HPDE6-E6E7 (cell line): ENCODE measurements at regions not wholly inside any gene's neighbourhood (a gene's known extent, or its start where the extent isn't known, plus 50 kb on each side); places are given as distances from the start of the nearest gene placed in this dataset.

Experiments
- DNase-seq: peaks from one replicate; pipeline ENCODE4 v3.0.0; 2011; ENCODE audit warnings: missing footprints; ENCODE audit errors: extremely low spot score

GRCh38 chr16:82241469-82242052, 71.5 kb upstream of the MPHOSPH6 start:
- DNase-seq: no peak

DNA sequence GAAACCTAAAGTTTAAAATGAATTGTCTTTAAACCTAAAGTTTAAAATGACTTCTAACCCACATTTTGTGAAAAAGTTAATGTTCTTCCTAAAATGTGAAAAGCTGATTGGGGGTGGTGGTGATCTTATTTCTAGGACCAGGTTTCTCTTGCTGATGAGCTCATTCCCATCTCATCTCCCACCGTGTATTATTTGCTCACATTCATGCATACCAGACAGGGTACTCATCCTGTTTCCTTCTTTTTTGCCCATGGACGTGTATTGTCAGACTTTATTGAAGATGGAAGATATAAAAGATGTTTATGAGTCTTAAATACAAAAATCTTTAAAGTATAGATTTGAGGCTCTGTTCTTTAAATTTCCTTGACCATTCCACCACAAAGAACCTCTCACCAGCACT, 70.1 kb upstream of the MPHOSPH6 start:
- no peak for DNase-seq

DNA sequence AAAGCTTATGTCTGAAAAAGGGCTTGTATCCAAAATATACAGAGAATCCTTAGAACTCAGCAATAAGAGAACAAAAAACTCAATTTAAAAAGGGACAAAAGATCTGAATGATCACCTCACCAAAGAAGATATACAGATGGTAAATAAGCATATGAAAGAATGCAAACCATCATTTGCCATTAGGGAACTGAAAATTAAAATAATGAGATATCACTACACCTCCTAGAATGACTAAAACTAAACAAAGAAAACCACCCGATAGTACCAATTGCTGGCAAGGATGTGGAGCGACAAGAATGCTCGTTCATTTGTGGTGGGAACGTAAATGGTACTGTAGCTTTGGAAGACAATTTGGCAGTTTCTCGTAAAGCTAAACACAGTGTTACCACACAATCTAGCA, 66.9 kb upstream of the MPHOSPH6 start:
- no peak for DNase-seq

GRCh38 chr16:82236415-82236814, 66.4 kb upstream of the MPHOSPH6 start:
- DNase-seq: no peak

DNA sequence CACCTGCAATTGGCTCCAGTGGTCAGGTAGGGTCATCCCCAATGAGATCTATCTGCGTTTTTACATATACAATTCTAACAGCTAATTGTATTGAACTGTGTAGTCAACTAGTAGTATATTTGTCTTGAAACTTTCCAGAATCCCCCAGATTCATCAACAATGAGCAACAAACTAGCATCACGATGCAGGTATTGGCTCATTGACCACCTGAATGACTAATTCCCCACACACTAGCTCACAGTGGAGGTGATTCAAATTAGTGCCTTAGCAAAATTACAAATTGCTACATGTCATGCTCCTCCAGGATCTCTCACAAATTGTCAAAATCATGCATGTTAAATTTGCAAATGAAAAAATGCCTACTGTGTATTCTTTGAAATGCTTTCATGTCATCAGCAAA, 62.8 kb upstream of the MPHOSPH6 start:
- no peak for DNase-seq

DNA sequence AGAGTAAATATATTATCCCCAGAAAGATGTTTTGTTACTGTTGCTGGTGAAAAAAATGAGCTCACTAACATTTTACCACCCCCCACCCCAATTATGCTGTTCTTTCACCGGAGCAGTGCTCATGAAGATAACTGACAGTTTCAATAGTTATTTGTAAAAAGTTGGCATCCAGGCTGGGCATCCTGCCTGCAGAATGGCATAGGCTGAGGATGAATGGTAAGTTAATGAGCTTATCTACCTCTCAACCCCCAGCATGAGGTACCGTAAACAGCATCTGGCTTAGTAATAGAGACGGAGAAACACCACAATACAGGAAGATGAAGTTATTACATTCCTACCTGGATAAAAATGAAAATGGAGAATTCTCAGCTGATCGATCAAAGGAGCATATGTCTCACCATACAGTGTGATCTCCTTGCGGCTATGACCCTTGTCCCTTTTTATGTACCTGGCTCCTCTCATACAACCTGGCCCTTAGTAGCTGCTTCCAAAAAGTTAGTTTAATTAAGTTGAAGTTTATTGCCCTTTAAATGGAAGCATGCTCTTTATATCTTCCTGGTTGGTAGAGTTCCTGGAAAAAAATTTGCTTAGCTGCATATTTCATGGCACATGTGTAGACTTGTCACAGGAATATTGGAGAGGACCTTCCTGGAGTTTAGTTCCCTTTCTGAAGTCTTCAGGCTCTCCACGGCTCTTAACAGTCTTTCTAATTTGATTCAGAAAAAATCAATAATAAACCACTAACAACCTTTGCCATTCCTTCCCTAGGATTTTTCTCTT, 61.2 kb upstream of the MPHOSPH6 start:
- DNase-seq: no peak

DNA sequence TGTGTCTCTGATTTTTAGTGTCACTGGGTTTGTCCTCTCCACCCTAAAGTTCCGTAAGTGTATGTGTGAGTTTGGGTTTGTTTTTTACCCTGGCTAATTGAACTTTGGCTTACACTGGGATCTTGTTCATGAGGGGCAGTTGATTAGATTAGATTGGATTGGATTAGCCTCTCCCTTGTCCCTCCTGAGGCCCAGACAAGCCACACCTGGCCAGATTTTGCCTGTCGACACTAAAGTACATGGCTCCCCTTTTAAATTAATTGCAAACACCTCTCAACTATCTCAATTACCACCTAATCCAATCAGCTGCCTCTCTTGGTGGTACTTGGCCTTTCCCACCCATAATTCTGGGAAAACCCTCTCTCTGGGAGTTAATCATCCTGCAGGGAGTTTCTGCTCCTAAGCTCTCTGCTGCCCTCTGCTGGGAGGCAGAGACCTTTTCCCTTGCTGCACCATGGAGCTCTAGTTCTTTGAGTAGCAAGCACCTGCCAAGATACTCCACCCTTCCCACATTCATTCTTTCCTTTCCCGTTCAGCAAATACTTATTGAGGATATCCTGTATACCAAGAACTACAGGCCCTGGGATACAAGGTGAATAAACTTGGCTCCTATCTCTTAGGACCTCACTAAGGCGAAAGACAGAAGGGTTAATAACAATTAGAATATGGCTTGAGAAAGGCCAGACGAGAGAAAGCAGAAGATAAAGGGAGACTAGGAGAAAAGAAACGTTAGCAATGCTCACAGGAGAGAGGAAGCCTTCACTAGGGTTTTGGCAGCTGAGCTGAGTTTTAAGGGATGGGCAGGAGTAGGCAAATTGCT, 60.0 kb upstream of the MPHOSPH6 start:
- peak; percentile 88 for DNase-seq

- DNase-seq: no peak
Observed at GRCh38 chr16:82226327-82226726, 56.3 kb upstream of the MPHOSPH6 start.

DNA sequence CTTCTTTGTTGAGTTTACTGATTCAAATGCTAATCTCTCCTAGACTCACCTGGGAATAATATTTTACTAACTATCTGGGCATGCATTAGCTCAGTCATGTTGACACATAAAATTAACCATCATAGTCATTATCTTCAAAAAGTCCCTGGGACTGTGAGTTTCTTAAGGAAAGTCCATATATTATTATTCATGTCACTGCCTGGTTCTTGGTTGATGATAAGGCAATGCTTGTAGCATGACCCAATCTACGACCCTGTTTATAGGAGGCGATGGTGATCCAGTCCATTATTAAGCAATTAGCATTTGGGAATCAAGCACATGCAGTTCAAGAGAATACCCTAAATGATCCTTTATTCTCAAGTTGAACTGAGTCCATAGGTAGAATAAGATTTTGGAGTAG, 54.8 kb upstream of the MPHOSPH6 start:
- no peak for DNase-seq

- DNase-seq: no peak
Observed at GRCh38 chr16:82220541-82220940, 50.5 kb upstream of the MPHOSPH6 start.
